ENCODE measurements at regions not wholly inside any gene's neighbourhood (a gene's known extent, or its start where the extent isn't known, plus 50 kb on each side); places are given as distances from the start of the nearest gene placed in this dataset.
A peak's percentile ranks its signal among the peaks of the same experiment; 100 is the strongest.
"Not testable (repeated sequence)": the region's sequence is repeated elsewhere in the genome, so short reads cannot be mapped to it uniquely, and the experiment has no call there.

GRCh38 chr21:31785237-31786163, 53.6 kb upstream of the SCAF4 start:
- H3K27me3 ChIP-seq (ENCODE audit: insufficient read depth, low read length); H3K4me1 ChIP-seq (ENCODE audit: insufficient read depth, low read length); H3K27ac ChIP-seq (ENCODE audit: low read depth, low read length); H3K36me3 ChIP-seq (ENCODE audit: insufficient read depth, low read length); H3K4me3 ChIP-seq (ENCODE audit: low read length in 2 of 2); H3K27ac Mint-ChIP-seq; H3K36me3 Mint-ChIP-seq; POLR2A ChIA-PET (ENCODE audit: partially characterized antibody); H3K4me3 Mint-ChIP-seq; H3K9me3 ChIP-seq (ENCODE audit: control insufficient read depth in 1 of 2, low read length in 2 of 2); H3K9me3 Mint-ChIP-seq; H3K4me1 Mint-ChIP-seq: not testable (repeated sequence)
- peaks cover 2 to 11% of the 10 kb centered on the region in 2 donors for H3K27me3 Mint-ChIP-seq
- CTCF ChIA-PET (ENCODE audit: partially characterized antibody): interaction anchor here (0.7 to 1.4 kb wide), 5 partner anchors 12 to 816 kb away, joined by 3 to 7 read pairs (median 4); no protein-coding TSS in a partner anchor
- peak in 4 of 5 donors; percentile 17 to 35 (median 25) for DNase-seq
- intact Hi-C loops (cut with micrococcal nuclease): loop anchor here (5.0 to 10.0 kb wide), 2 partner anchors 469 to 817 kb away; no protein-coding TSS in a partner anchor

GRCh38 chr21:31781737-31782136, 49.8 kb upstream of the SCAF4 start:
- Histone ChIP-seq H3K27ac (ENCODE audit: low read depth, low read length) (no peak overlapping the region), H3K36me3 (ENCODE audit: insufficient read depth, low read length) (no peaks in the 10 kb centered on the region), H3K4me3 (ENCODE audit: low read length in 2 of 2) (no peak overlapping the region), H3K4me1 (ENCODE audit: insufficient read depth, low read length) (no peaks in the 10 kb centered on the region), H3K27me3 (ENCODE audit: insufficient read depth, low read length) (no peaks in the 10 kb centered on the region), H3K9me3 (ENCODE audit: control insufficient read depth in 1 of 2, low read length in 2 of 2) (no peaks in the 10 kb centered on the region)
- no peak for DNase-seq
- Mint-ChIP-seq H3K36me3 (no peaks in the 10 kb centered on the region), H3K27me3 (peaks cover 2 to 12% of the 10 kb centered on the region in 2 donors), H3K27ac (no peak overlapping the region), H3K4me1 (peaks cover 0 to 9% (median 5%) of the 10 kb centered on the region in 4 donors), H3K4me3 (no peak overlapping the region), H3K9me3 (peaks cover 0 to 2% (median 0%) of the 10 kb centered on the region in 8 donors)
- POLR2A ChIA-PET (ENCODE audit: partially characterized antibody): no interaction called here
- intact Hi-C loops (cut with micrococcal nuclease): loop anchor here (10.0 kb wide), 1 partner anchor 473 kb away; no protein-coding TSS in a partner anchor
- CTCF ChIA-PET (ENCODE audit: partially characterized antibody): no interaction called here

Data from CD4-positive, alpha-beta memory T cell (primary cell).